ENCODE measurements at regions not wholly inside any gene's neighbourhood (a gene's known extent, or its start where the extent isn't known, plus 50 kb on each side); places are given as distances from the start of the nearest gene placed in this dataset.

DNA sequence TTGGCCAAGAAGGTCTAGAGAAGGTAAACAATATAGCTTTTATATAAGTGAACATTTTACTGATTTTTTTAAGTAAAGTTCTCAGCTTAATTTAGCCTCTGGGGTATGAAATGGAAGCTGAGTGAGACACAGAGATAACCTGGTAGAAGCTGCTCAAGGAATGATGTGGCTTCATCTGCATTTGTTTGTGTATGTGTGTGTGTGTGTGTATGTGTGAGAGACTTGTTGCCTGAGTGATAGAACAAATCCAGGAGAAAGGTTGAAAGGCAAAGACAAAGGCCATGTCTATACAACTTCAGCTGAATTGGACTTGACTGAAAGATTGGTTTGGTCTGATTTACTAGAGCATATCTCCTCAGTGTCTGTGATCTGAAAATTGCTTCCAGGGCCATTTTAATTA lies 63.6 kb downstream of the PCDH7 start:
- intact Hi-C loops (cut with micrococcal nuclease; ENCODE audit: unreplicated experiment) = no loop called here
- no peak overlapping the region for H3K4me3 Mint-ChIP-seq (ENCODE audit: low read depth, unreplicated experiment)
- DNase-seq = no peak

GRCh38 chr4:30789219-30789671 lies 69.1 kb downstream of the PCDH7 start:
- no peaks in the 10 kb centered on the region for H3K9me3 Mint-ChIP-seq (ENCODE audit: low read depth, unreplicated experiment)

More for the DNA sequence above, 63.6 kb downstream of the PCDH7 start:
- no peaks in the 10 kb centered on the region for H3K4me1 Mint-ChIP-seq (ENCODE audit: low read depth, unreplicated experiment)
- no peaks in the 10 kb centered on the region for H3K27me3 Mint-ChIP-seq (ENCODE audit: unreplicated experiment)
- CTCF ChIA-PET = no interaction called here
- BruUV-seq (replicated peaks) = no TSS peak
- no peak overlapping the region for H3K27ac Mint-ChIP-seq (ENCODE audit: unreplicated experiment)
- no peaks in the 10 kb centered on the region for H3K36me3 Mint-ChIP-seq (ENCODE audit: insufficient read depth, unreplicated experiment)
- H3K9me3 Mint-ChIP-seq (ENCODE audit: low read depth, unreplicated experiment) = no peaks in the 10 kb centered on the region
- TF ChIP-seq, protein P1, sequence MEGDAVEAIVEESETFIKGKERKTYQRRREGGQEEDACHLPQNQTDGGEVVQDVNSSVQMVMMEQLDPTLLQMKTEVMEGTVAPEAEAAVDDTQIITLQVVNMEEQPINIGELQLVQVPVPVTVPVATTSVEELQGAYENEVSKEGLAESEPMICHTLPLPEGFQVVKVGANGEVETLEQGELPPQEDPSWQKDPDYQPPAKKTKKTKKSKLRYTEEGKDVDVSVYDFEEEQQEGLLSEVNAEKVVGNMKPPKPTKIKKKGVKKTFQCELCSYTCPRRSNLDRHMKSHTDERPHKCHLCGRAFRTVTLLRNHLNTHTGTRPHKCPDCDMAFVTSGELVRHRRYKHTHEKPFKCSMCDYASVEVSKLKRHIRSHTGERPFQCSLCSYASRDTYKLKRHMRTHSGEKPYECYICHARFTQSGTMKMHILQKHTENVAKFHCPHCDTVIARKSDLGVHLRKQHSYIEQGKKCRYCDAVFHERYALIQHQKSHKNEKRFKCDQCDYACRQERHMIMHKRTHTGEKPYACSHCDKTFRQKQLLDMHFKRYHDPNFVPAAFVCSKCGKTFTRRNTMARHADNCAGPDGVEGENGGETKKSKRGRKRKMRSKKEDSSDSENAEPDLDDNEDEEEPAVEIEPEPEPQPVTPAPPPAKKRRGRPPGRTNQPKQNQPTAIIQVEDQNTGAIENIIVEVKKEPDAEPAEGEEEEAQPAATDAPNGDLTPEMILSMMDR (IDR thresholded peaks at IDR 0.05; ENCODE audit: unreplicated experiment) = no peak

GRCh38 chr4:30790123-30790522 lies 70.0 kb downstream of the PCDH7 start:
- TF ChIP-seq, protein P1 (IDR thresholded peaks at IDR 0.05; ENCODE audit: unreplicated experiment) = no peak

More at GRCh38 chr4:30789219-30789671, 69.1 kb downstream of the PCDH7 start:
- no peak for DNase-seq
- BruUV-seq (replicated peaks) = no TSS peak
- no peaks in the 10 kb centered on the region for H3K36me3 Mint-ChIP-seq (ENCODE audit: insufficient read depth, unreplicated experiment)
- TF ChIP-seq, protein P1 (IDR thresholded peaks at IDR 0.05; ENCODE audit: unreplicated experiment) = no peak
- H3K4me3 Mint-ChIP-seq (ENCODE audit: low read depth, unreplicated experiment) = no peak overlapping the region
- CTCF ChIA-PET = no interaction called here
- intact Hi-C loops (cut with micrococcal nuclease; ENCODE audit: unreplicated experiment) = loop anchor here (2.0 kb wide), 1 partner anchor 72 kb away; no protein-coding TSS in a partner anchor
- H3K4me1 Mint-ChIP-seq (ENCODE audit: low read depth, unreplicated experiment) = no peaks in the 10 kb centered on the region
- no peaks in the 10 kb centered on the region for H3K27me3 Mint-ChIP-seq (ENCODE audit: unreplicated experiment)
- H3K27ac Mint-ChIP-seq (ENCODE audit: unreplicated experiment) = no peak overlapping the region

GRCh38 chr4:30790998-30791397 lies 70.8 kb downstream of the PCDH7 start:
- no peak overlapping the region for H3K27ac Mint-ChIP-seq (ENCODE audit: unreplicated experiment)
- TF ChIP-seq, protein P1 (IDR thresholded peaks at IDR 0.05; ENCODE audit: unreplicated experiment) = no peak
- H3K4me3 Mint-ChIP-seq (ENCODE audit: low read depth, unreplicated experiment) = no peak overlapping the region
- DNase-seq = no peak
- BruUV-seq (replicated peaks) = no TSS peak
- no peaks in the 10 kb centered on the region for H3K4me1 Mint-ChIP-seq (ENCODE audit: low read depth, unreplicated experiment)
- H3K9me3 Mint-ChIP-seq (ENCODE audit: low read depth, unreplicated experiment) = no peaks in the 10 kb centered on the region
- no peaks in the 10 kb centered on the region for H3K27me3 Mint-ChIP-seq (ENCODE audit: unreplicated experiment)
- intact Hi-C loops (cut with micrococcal nuclease; ENCODE audit: unreplicated experiment) = no loop called here
- CTCF ChIA-PET = no interaction called here
- no peaks in the 10 kb centered on the region for H3K36me3 Mint-ChIP-seq (ENCODE audit: insufficient read depth, unreplicated experiment)

More at GRCh38 chr4:30790123-30790522, 70.0 kb downstream of the PCDH7 start:
- BruUV-seq (replicated peaks) = no TSS peak
- no peak overlapping the region for H3K27ac Mint-ChIP-seq (ENCODE audit: unreplicated experiment)
- no peaks in the 10 kb centered on the region for H3K4me1 Mint-ChIP-seq (ENCODE audit: low read depth, unreplicated experiment)
- no peaks in the 10 kb centered on the region for H3K36me3 Mint-ChIP-seq (ENCODE audit: insufficient read depth, unreplicated experiment)
- CTCF ChIA-PET = no interaction called here
- H3K9me3 Mint-ChIP-seq (ENCODE audit: low read depth, unreplicated experiment) = no peaks in the 10 kb centered on the region
- H3K27me3 Mint-ChIP-seq (ENCODE audit: unreplicated experiment) = no peaks in the 10 kb centered on the region
- DNase-seq = no peak
- intact Hi-C loops (cut with micrococcal nuclease; ENCODE audit: unreplicated experiment) = no loop called here
- H3K4me3 Mint-ChIP-seq (ENCODE audit: low read depth, unreplicated experiment) = no peak overlapping the region

Data from Calu3 (cell line).